ENCODE measurements at regions not wholly inside any gene's neighbourhood (a gene's known extent, or its start where the extent isn't known, plus 50 kb on each side); places are given as distances from the start of the nearest gene placed in this dataset.

- no peak for DNase-seq
Observed at GRCh38 chr7:1359681-1360485, 99.4 kb downstream of the MICALL2 start.

- DNase-seq: no peak
Observed at GRCh38 chr7:1360521-1360971, 98.7 kb downstream of the MICALL2 start.

GRCh38 chr7:1361016-1361755 is 98.1 kb downstream of the MICALL2 start:
- DNase-seq: no peak

- DNase-seq: no peak
Observed at GRCh38 chr7:1361756-1362125, 97.5 kb downstream of the MICALL2 start.

- DNase-seq: no peak
Observed at GRCh38 chr7:1362301-1362700, 97.0 kb downstream of the MICALL2 start.

- DNase-seq: no peak
Observed at GRCh38 chr7:1364068-1364905, 95.0 kb downstream of the MICALL2 start.

- no peak for DNase-seq
Observed at GRCh38 chr7:1364906-1365570, 94.2 kb downstream of the MICALL2 start.

- DNase-seq: no peak
Observed at GRCh38 chr7:1365846-1366245, 93.4 kb downstream of the MICALL2 start.

GRCh38 chr7:1366801-1367405 is 92.4 kb downstream of the MICALL2 start:
- no peak for DNase-seq

GRCh38 chr7:1367501-1368183 is 91.6 kb downstream of the MICALL2 start:
- DNase-seq: no peak

- no peak for DNase-seq
Observed at GRCh38 chr7:1368184-1368681, 91.0 kb downstream of the MICALL2 start.

- no peak for DNase-seq
Observed at GRCh38 chr7:1368682-1369571, 90.3 kb downstream of the MICALL2 start.

- no peak for DNase-seq
Observed at GRCh38 chr7:1369916-1370657, 89.2 kb downstream of the MICALL2 start.

GRCh38 chr7:1370738-1371137 is 88.5 kb downstream of the MICALL2 start:
- DNase-seq: no peak

GRCh38 chr7:1372063-1372462 is 87.2 kb downstream of the MICALL2 start:
- DNase-seq: no peak

- no peak for DNase-seq
Observed at GRCh38 chr7:1372671-1373379, 86.4 kb downstream of the MICALL2 start.

GRCh38 chr7:1377111-1377909 is 82.0 kb downstream of the MICALL2 start:
- no peak for DNase-seq
